ENCODE measurements at regions not wholly inside any gene's neighbourhood (a gene's known extent, or its start where the extent isn't known, plus 50 kb on each side); places are given as distances from the start of the nearest gene placed in this dataset.

- Histone ChIP-seq H3K36me3 (no peaks in the 10 kb centered on the region), H3K27me3 (no peaks in the 10 kb centered on the region), H3K4me3 (no peak overlapping the region), H3K9me3 (no peaks in the 10 kb centered on the region), H3K4me1 (no peaks in the 10 kb centered on the region), H3K27ac (no peak overlapping the region)
- intact Hi-C loops (cut with DNase I; ENCODE audit: low total_unique reads): no loop called here
- no peak for TF ChIP-seq CTCF (IDR thresholded peaks at IDR 0.05)
- no peak for TF ChIP-seq POLR2A (IDR thresholded peaks at IDR 0.05)
- TF ChIP-seq POLR2AphosphoS5 (IDR thresholded peaks at IDR 0.05): no peak
- DNase-seq (ENCODE audit: low spot score in 2 of 2): no peak
Observed at GRCh38 chr7:121493553-121493952, 97.4 kb upstream of the FAM3C start.

- TF ChIP-seq POLR2AphosphoS5 (IDR thresholded peaks at IDR 0.05): no peak
- TF ChIP-seq CTCF (IDR thresholded peaks at IDR 0.05): no peak
- TF ChIP-seq POLR2A (IDR thresholded peaks at IDR 0.05): no peak
- Histone ChIP-seq H3K9me3 (no peaks in the 10 kb centered on the region), H3K27me3 (no peaks in the 10 kb centered on the region), H3K4me3 (no peak overlapping the region), H3K36me3 (no peaks in the 10 kb centered on the region), H3K4me1 (no peaks in the 10 kb centered on the region), H3K27ac (no peak overlapping the region)
- intact Hi-C loops (cut with DNase I; ENCODE audit: low total_unique reads): no loop called here
- no peak for DNase-seq (ENCODE audit: low spot score in 2 of 2)
Observed at GRCh38 chr7:121490309-121490708, 94.2 kb upstream of the FAM3C start.

GRCh38 chr7:121489440-121489839 is 93.3 kb upstream of the FAM3C start:
- Histone ChIP-seq H3K4me1 (no peaks in the 10 kb centered on the region), H3K36me3 (no peaks in the 10 kb centered on the region), H3K4me3 (no peak overlapping the region), H3K27me3 (no peaks in the 10 kb centered on the region), H3K9me3 (no peaks in the 10 kb centered on the region), H3K27ac (no peak overlapping the region)
- TF ChIP-seq POLR2AphosphoS5 (IDR thresholded peaks at IDR 0.05) (no peak), CTCF (IDR thresholded peaks at IDR 0.05) (no peak), POLR2A (IDR thresholded peaks at IDR 0.05) (no peak)
- intact Hi-C loops (cut with DNase I; ENCODE audit: low total_unique reads): no loop called here
- DNase-seq (ENCODE audit: low spot score in 2 of 2): no peak

GRCh38 chr7:121488111-121488650 is 92.1 kb upstream of the FAM3C start:
- no peak overlapping the region for H3K27ac ChIP-seq
- H3K9me3 ChIP-seq: no peaks in the 10 kb centered on the region
- no peak overlapping the region for H3K4me3 ChIP-seq
- DNase-seq (ENCODE audit: low spot score in 2 of 2): no peak
- TF ChIP-seq POLR2A (IDR thresholded peaks at IDR 0.05) (no peak), POLR2AphosphoS5 (IDR thresholded peaks at IDR 0.05) (no peak), CTCF (IDR thresholded peaks at IDR 0.05) (no peak)
- intact Hi-C loops (cut with DNase I; ENCODE audit: low total_unique reads): no loop called here
- no peaks in the 10 kb centered on the region for H3K4me1 ChIP-seq
- H3K27me3 ChIP-seq: no peaks in the 10 kb centered on the region
- H3K36me3 ChIP-seq: no peaks in the 10 kb centered on the region

GRCh38 chr7:121486590-121486989 is 90.5 kb upstream of the FAM3C start:
- DNase-seq (ENCODE audit: low spot score in 2 of 2): no peak
- Histone ChIP-seq H3K36me3 (no peaks in the 10 kb centered on the region), H3K4me1 (no peaks in the 10 kb centered on the region), H3K27me3 (no peaks in the 10 kb centered on the region), H3K9me3 (no peaks in the 10 kb centered on the region), H3K4me3 (no peak overlapping the region), H3K27ac (no peak overlapping the region)
- intact Hi-C loops (cut with DNase I; ENCODE audit: low total_unique reads): no loop called here
- no peak for TF ChIP-seq POLR2A (IDR thresholded peaks at IDR 0.05)
- TF ChIP-seq POLR2AphosphoS5 (IDR thresholded peaks at IDR 0.05): no peak
- TF ChIP-seq CTCF (IDR thresholded peaks at IDR 0.05): no peak

All from breast epithelium (tissue), 4 donors.